PC-9 (cell line): ENCODE measurements at regions not wholly inside any gene's neighbourhood (a gene's known extent, or its start where the extent isn't known, plus 50 kb on each side); places are given as distances from the start of the nearest gene placed in this dataset.

Experiments
- BruUV-seq: library from RNA; stranded (reverse); fragments of 400-500 nt; replicated peaks from 2 replicates; lab custom pipeline; 2021; lab: Mats Ljungman, UMichigan
- CTCF ChIA-PET: fragments of 300-600 bp; sonication (Branson Sonifier 250); formaldehyde crosslinking; loops from one replicate; lab custom pipeline; 2022; ENCODE audit warnings: antibody characterized with exemption; lab: Charles Lee
- POLR2A ChIA-PET: fragments of 300-600 bp; sonication (Branson Sonifier 250); formaldehyde crosslinking; loops from one replicate; lab custom pipeline; 2022; ENCODE audit warnings: antibody characterized with exemption; ENCODE audit not compliant: unreplicated experiment; lab: Charles Lee
- DNase-seq, 2 experiments: peaks; one replicate each; pipeline versions ENCODE4 v3.0.0 to v3.0.0-alpha.2; 2015 to 2022; ENCODE audit warnings: mixed read lengths in 1 of 2
- H2AFZ ChIP-seq: fragments of 200-600 bp; sonication (generic); 2 replicates; pipeline ENCODE4 v1.8.1; 2017; ENCODE audit warnings: antibody characterized with exemption
- H3F3A ChIP-seq: fragments of 200-600 bp; sonication (generic); 2 replicates; pipeline ENCODE4 v1.8.1; 2017; ENCODE audit warnings: antibody characterized with exemption, mild to moderate bottlenecking, low read depth; ENCODE audit not compliant: insufficient read depth
- H3K27ac ChIP-seq: fragments of 200-600 bp; sonication (generic); 2 replicates; pipeline ENCODE4 v1.6.1; 2016; ENCODE audit warnings: mixed run types
- H3K27me3 ChIP-seq: fragments of 200-600 bp; sonication (generic); 2 replicates; pipeline ENCODE4 v1.6.1; 2016; ENCODE audit warnings: low read depth, mixed run types; ENCODE audit not compliant: insufficient read depth
- H3K36me3 ChIP-seq: fragments of 200-600 bp; sonication (generic); 2 replicates; pipeline ENCODE4 v1.6.1; 2016; ENCODE audit warnings: low read depth, mixed run types
- H3K4me1 ChIP-seq: fragments of 200-600 bp; sonication (generic); replicated peaks from 2 replicates; pipeline ENCODE4 v1.6.1; 2016; ENCODE audit warnings: mixed run types; ENCODE audit not compliant: insufficient read depth
- H3K4me2 ChIP-seq: fragments of 200-600 bp; sonication (generic); 2 replicates; pipeline ENCODE4 v1.6.1; 2017; ENCODE audit warnings: mixed run types
- H3K4me3 ChIP-seq: fragments of 200-600 bp; sonication (generic); 2 replicates; pipeline ENCODE4 v1.6.1; 2016; ENCODE audit warnings: mixed run types
- H3K79me2 ChIP-seq: fragments of 200-600 bp; sonication (generic); 2 replicates; pipeline ENCODE4 v1.6.1; 2017; ENCODE audit warnings: low read depth, mixed run types
- H3K9me2 ChIP-seq: fragments of 200-600 bp; sonication (generic); 2 replicates; pipeline ENCODE4 v1.8.1; 2017; ENCODE audit warnings: mild to moderate bottlenecking; ENCODE audit not compliant: insufficient read depth
- H3K9me3 ChIP-seq: fragments of 200-600 bp; sonication (generic); 2 replicates; pipeline ENCODE4 v1.8.1; 2016; ENCODE audit warnings: low read depth; ENCODE audit not compliant: insufficient read depth
- H4K20me1 ChIP-seq: fragments of 200-600 bp; sonication (generic); 2 replicates; pipeline ENCODE4 v1.8.1; 2017; ENCODE audit not compliant: insufficient read depth
- EZH2 ChIP-seq: fragments of 200-600 bp; sonication (generic); IDR thresholded peaks from 2 replicates; pipeline ENCODE4 v1.8.0; 2017; ENCODE audit warnings: antibody characterized with exemption, low read depth
- intact Hi-C: fragments of 100-400 bp; cut with micrococcal nuclease; formaldehyde crosslinking; loops from one replicate; pipeline ENCODE4 v1.10.0; 2022; ENCODE audit not compliant: unreplicated experiment
- TF ChIP-seq, protein P1 (sequence below): fragments of 200-600 bp; sonication (generic); conservative IDR thresholded peaks from 2 replicates; pipeline ENCODE4 v1.6.1; 2017; ENCODE audit warnings: mixed run types, antibody characterized with exemption, mild to moderate bottlenecking, moderate library complexity

GRCh38 chr20:57912227-57912582, 202.4 kb upstream of the PMEPA1 start:
- H3F3A ChIP-seq = no peaks in the 10 kb centered on the region
- no peaks in the 10 kb centered on the region for H3K9me3 ChIP-seq
- intact Hi-C loops = no loop called here
- CTCF ChIA-PET = no interaction called here
- POLR2A ChIA-PET = no interaction called here
- H3K36me3 ChIP-seq = no peaks in the 10 kb centered on the region
- no peak for TF ChIP-seq EZH2
- TF ChIP-seq, protein P1, sequence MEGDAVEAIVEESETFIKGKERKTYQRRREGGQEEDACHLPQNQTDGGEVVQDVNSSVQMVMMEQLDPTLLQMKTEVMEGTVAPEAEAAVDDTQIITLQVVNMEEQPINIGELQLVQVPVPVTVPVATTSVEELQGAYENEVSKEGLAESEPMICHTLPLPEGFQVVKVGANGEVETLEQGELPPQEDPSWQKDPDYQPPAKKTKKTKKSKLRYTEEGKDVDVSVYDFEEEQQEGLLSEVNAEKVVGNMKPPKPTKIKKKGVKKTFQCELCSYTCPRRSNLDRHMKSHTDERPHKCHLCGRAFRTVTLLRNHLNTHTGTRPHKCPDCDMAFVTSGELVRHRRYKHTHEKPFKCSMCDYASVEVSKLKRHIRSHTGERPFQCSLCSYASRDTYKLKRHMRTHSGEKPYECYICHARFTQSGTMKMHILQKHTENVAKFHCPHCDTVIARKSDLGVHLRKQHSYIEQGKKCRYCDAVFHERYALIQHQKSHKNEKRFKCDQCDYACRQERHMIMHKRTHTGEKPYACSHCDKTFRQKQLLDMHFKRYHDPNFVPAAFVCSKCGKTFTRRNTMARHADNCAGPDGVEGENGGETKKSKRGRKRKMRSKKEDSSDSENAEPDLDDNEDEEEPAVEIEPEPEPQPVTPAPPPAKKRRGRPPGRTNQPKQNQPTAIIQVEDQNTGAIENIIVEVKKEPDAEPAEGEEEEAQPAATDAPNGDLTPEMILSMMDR = no peak
- H3K4me3 ChIP-seq = no peak overlapping the region
- H3K27me3 ChIP-seq = no peaks in the 10 kb centered on the region
- no peaks in the 10 kb centered on the region for H3K4me1 ChIP-seq
- no peak overlapping the region for H3K4me2 ChIP-seq
- no peak overlapping the region for H3K27ac ChIP-seq
- H3K9me2 ChIP-seq = no peaks in the 10 kb centered on the region
- no peak for DNase-seq
- no peaks in the 10 kb centered on the region for H3K79me2 ChIP-seq
- H4K20me1 ChIP-seq = no peaks in the 10 kb centered on the region
- no TSS peak for BruUV-seq
- H2AFZ ChIP-seq = no peak overlapping the region

DNA sequence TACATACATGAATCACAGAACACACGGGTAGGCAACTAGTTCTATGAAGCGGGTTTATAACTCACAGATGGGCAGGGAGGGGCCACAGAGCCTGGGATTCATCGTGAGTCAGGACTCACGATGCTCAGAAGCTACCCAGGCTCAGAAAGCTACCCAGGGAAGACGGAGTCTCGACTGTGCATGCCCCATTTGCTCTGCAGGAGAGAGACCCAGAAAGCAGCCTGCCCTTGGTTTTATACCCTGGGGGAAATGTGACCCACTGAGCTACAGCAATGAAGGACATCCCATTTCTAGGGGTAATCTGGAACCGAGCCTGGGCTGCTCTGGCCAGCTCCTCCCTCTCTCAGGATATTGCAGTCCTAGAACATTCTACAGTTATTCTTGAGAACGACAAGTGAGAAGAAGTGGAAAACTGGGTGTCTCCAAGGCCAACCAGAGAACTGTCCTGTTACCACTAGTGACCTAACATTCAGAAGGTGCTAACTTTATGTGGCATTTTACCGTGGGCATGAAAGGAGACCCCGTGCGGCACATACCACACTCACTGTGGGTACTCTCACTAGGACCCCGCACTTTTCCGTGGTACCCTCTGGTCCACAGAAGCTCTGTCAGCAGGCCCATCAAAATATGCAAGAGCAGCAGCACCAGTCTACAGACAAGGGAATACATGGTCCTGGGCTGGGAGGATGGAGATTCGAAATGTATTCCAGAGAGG, 201.9 kb upstream of the PMEPA1 start:
- CTCF ChIA-PET = no interaction called here
- Histone ChIP-seq H3K27me3 (no peaks in the 10 kb centered on the region), H3K27ac (no peak overlapping the region)

DNA sequence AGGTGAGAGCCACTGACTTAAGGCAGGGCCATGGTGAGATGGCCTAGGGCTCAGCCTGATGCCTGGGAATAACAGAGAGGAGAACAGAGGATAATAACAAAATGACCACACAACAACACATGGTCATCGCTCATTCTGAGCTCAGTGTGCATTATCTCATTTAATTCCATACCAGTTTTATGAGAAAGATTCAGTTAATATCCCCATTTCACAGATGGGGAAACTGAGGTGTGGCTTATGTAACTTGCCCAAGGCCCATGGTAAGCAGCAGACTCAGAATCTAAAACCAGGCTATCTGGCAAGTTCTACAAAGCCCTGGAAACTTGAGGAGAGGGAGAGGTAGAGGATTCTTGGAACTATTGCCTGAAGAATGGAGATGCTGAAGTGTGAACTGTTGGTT, 200.9 kb upstream of the PMEPA1 start:
- TF ChIP-seq, protein P1 = no peak
- TF ChIP-seq EZH2 = no peak
- intact Hi-C loops = no loop called here
- BruUV-seq = no TSS peak

More for the DNA sequence above, 201.9 kb upstream of the PMEPA1 start:
- Histone ChIP-seq H3K36me3 (no peaks in the 10 kb centered on the region), H3K4me1 (no peaks in the 10 kb centered on the region), H3K4me2 (no peak overlapping the region), H3K9me3 (no peaks in the 10 kb centered on the region), H2AFZ (no peak overlapping the region), H3K79me2 (no peaks in the 10 kb centered on the region), H3K9me2 (no peaks in the 10 kb centered on the region), H4K20me1 (no peaks in the 10 kb centered on the region), H3F3A (no peaks in the 10 kb centered on the region), H3K4me3 (no peak overlapping the region)
- POLR2A ChIA-PET = no interaction called here
- intact Hi-C loops = no loop called here
- BruUV-seq = no TSS peak
- DNase-seq = no peak
- no peak for TF ChIP-seq EZH2
- TF ChIP-seq, protein P1 = no peak

More for the DNA sequence above, 200.9 kb upstream of the PMEPA1 start:
- Histone ChIP-seq H2AFZ (no peak overlapping the region), H4K20me1 (no peaks in the 10 kb centered on the region), H3K9me3 (no peaks in the 10 kb centered on the region), H3K9me2 (no peaks in the 10 kb centered on the region), H3K79me2 (no peaks in the 10 kb centered on the region), H3K27me3 (no peaks in the 10 kb centered on the region), H3K36me3 (no peaks in the 10 kb centered on the region), H3K4me3 (no peak overlapping the region), H3K4me1 (no peaks in the 10 kb centered on the region), H3K4me2 (no peak overlapping the region), H3K27ac (no peak overlapping the region), H3F3A (no peaks in the 10 kb centered on the region)
- ChIA-PET POLR2A (no interaction called here), CTCF (no interaction called here)
- DNase-seq = no peak
